OCI-LY3 (cell line): ENCODE measurements at regions not wholly inside any gene's neighbourhood (a gene's known extent, or its start where the extent isn't known, plus 50 kb on each side); places are given as distances from the start of the nearest gene placed in this dataset.

Experiments
- H2AFZ ChIP-seq: fragments of 200-600, 300-600 bp; shearing (Covaris generic); 2 replicates; pipeline ENCODE4 v1.6.0; 2014; ENCODE audit warnings: antibody characterized with exemption, low read depth, low read length
- H3K27ac ChIP-seq: fragments of 200-600, 300-600 bp; sonication (generic); 2 replicates; pipeline ENCODE4 v1.5.1; 2014; ENCODE audit warnings: mild to moderate bottlenecking, low read length, moderate library complexity, mixed read lengths
- H3K27me3 ChIP-seq: fragments of 200-600, 300-600 bp; sonication (generic); 2 replicates; pipeline ENCODE4 v1.6.1; 2014; ENCODE audit warnings: low read depth, low read length, mixed read lengths
- H3K36me3 ChIP-seq: fragments of 200-600, 300-600 bp; sonication (generic); replicated peaks from 2 replicates; pipeline ENCODE3; 2014; ENCODE audit warnings: low read depth, low read length, mixed read lengths
- H3K4me1 ChIP-seq: fragments of 300-600, 200-600 bp; sonication (generic); 2 replicates; pipeline ENCODE4 v1.6.1; 2014; ENCODE audit warnings: low read length, mixed read lengths
- H3K4me2 ChIP-seq: fragments of 200-600, 300-600 bp; sonication (generic); 2 replicates; pipeline ENCODE4 v1.6.1; 2014; ENCODE audit warnings: low read length, mixed read lengths
- H3K4me3 ChIP-seq: fragments of 300-600, 200-600 bp; sonication (generic); 2 replicates; pipeline ENCODE4 v1.5.1; 2014; ENCODE audit warnings: antibody characterized with exemption, mild to moderate bottlenecking, low read length, moderate library complexity
- H3K79me2 ChIP-seq: fragments of 300-600, 200-600 bp; shearing (Covaris generic); 2 replicates; pipeline ENCODE4 v1.6.1; 2014; ENCODE audit warnings: mild to moderate bottlenecking, low read length, mixed read lengths
- H3K9ac ChIP-seq: fragments of 300-600, 200-600 bp; shearing (Covaris generic); 2 replicates; pipeline ENCODE4 v1.6.0; 2014; ENCODE audit warnings: mild to moderate bottlenecking, low read length, moderate library complexity
- H3K9me3 ChIP-seq: fragments of 200-600, 300-600 bp; shearing (Covaris generic); 2 replicates; pipeline ENCODE4 v1.6.1; 2014; ENCODE audit warnings: low read length, mixed read lengths; ENCODE audit not compliant: insufficient read depth
- H4K20me1 ChIP-seq: fragments of 200-600, 300-600 bp; sonication (generic); 2 replicates; pipeline ENCODE4 v1.6.1; 2016; ENCODE audit warnings: low read length, mixed read lengths; ENCODE audit not compliant: insufficient read depth
- CTCF ChIP-seq: fragments of 200-600, 300-600 bp; sonication (generic); IDR thresholded peaks from 2 replicates; pipeline ENCODE4 v1.5.1; 2014; ENCODE audit warnings: antibody characterized with exemption, low read length, low read depth
- EZH2phosphoT487 ChIP-seq: fragments of 200-600 bp; shearing (Covaris generic); IDR thresholded peaks from 2 replicates; pipeline ENCODE4 v1.6.1; 2018; ENCODE audit warnings: antibody characterized with exemption, mixed run types, low read depth

GRCh38 chr16:47852991-47853390 lies 302.8 kb downstream of the ABCC12 start:
- Histone ChIP-seq H2AFZ (no peak overlapping the region), H3K79me2 (no peaks in the 10 kb centered on the region), H3K9me3 (no peaks in the 10 kb centered on the region), H3K36me3 (no peaks in the 10 kb centered on the region), H4K20me1 (no peaks in the 10 kb centered on the region), H3K27ac (no peak overlapping the region), H3K4me1 (no peaks in the 10 kb centered on the region), H3K4me3 (no peak overlapping the region), H3K27me3 (no peaks in the 10 kb centered on the region), H3K9ac (no peak overlapping the region), H3K4me2 (no peak overlapping the region)
- TF ChIP-seq EZH2phosphoT487 (no peak), CTCF (no peak)

DNA sequence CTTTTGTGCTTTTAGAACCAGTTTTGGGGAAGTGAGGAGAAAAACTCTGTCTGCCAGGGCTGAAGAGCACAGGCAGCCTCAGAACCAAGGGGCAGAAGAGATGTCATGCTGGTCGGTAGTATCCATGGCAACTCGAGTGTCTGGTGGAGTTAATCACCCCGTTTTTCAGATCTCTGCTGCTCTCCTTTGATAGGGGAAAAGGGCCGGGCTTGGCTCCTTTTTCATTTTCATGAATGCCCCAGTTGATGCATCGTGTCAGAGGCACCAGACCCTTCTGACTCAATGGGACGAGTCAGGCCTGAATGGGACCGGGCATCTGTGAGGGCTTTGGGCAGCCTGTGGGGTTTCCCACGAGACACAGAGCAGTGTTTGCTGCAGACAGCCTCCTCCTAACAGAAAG lies 304.6 kb downstream of the ABCC12 start:
- H3K9ac ChIP-seq = no peak overlapping the region
- no peak overlapping the region for H3K27ac ChIP-seq
- H3K9me3 ChIP-seq = no peaks in the 10 kb centered on the region
- H3K4me1 ChIP-seq = no peaks in the 10 kb centered on the region
- H3K4me2 ChIP-seq = no peak overlapping the region
- no peak for TF ChIP-seq EZH2phosphoT487
- no peak for TF ChIP-seq CTCF
- H3K27me3 ChIP-seq = 0 out of 2 replicates have a peak, but pooled peaks cover 2% of the 10 kb centered on the region
- H3K79me2 ChIP-seq = no peaks in the 10 kb centered on the region
- H4K20me1 ChIP-seq = no peaks in the 10 kb centered on the region
- H2AFZ ChIP-seq = no peak overlapping the region
- no peak overlapping the region for H3K4me3 ChIP-seq
- H3K36me3 ChIP-seq = no peaks in the 10 kb centered on the region

GRCh38 chr16:47849736-47850135 lies 306.1 kb downstream of the ABCC12 start:
- H3K4me1 ChIP-seq = no peaks in the 10 kb centered on the region
- 0 out of 2 replicates have a peak, but pooled peaks cover 2% of the 10 kb centered on the region for H3K27me3 ChIP-seq
- H3K9ac ChIP-seq = no peak overlapping the region
- TF ChIP-seq CTCF (no peak), EZH2phosphoT487 (no peak)
- H3K79me2 ChIP-seq = no peaks in the 10 kb centered on the region
- H4K20me1 ChIP-seq = no peaks in the 10 kb centered on the region
- H2AFZ ChIP-seq = no peak overlapping the region
- H3K27ac ChIP-seq = no peak overlapping the region
- H3K9me3 ChIP-seq = no peaks in the 10 kb centered on the region
- no peak overlapping the region for H3K4me2 ChIP-seq
- no peaks in the 10 kb centered on the region for H3K36me3 ChIP-seq
- no peak overlapping the region for H3K4me3 ChIP-seq

- no peak overlapping the region for H2AFZ ChIP-seq
- no peaks in the 10 kb centered on the region for H4K20me1 ChIP-seq
- H3K4me2 ChIP-seq = no peak overlapping the region
Measured at GRCh38 chr16:47848421-47849109, 307.2 kb downstream of the ABCC12 start.

More at GRCh38 chr16:47848421-47849109, 307.2 kb downstream of the ABCC12 start:
- Histone ChIP-seq H3K9me3 (no peaks in the 10 kb centered on the region), H3K9ac (no peak overlapping the region), H3K4me3 (no peak overlapping the region), H3K36me3 (no peaks in the 10 kb centered on the region), H3K27ac (no peak overlapping the region), H3K79me2 (no peaks in the 10 kb centered on the region), H3K4me1 (no peaks in the 10 kb centered on the region), H3K27me3 (0 out of 2 replicates have a peak, but pooled peaks cover 2% of the 10 kb centered on the region)
- TF ChIP-seq CTCF (no peak), EZH2phosphoT487 (no peak)
